ENCODE measurements at regions not wholly inside any gene's neighbourhood (a gene's known extent, or its start where the extent isn't known, plus 50 kb on each side); places are given as distances from the start of the nearest gene placed in this dataset.

GRCh38 chr2:216298719-216299495, 73.4 kb downstream of the MARCHF4 start:
- no peak overlapping the region for H3K27ac Mint-ChIP-seq (ENCODE audit: unreplicated experiment)
- TF ChIP-seq CTCF (IDR thresholded peaks at IDR 0.05; ENCODE audit: partially characterized antibody, unreplicated experiment): no peak
- H3K27me3 Mint-ChIP-seq (ENCODE audit: unreplicated experiment): no peaks in the 10 kb centered on the region
- H3K36me3 Mint-ChIP-seq (ENCODE audit: unreplicated experiment): peaks cover 4% of the 10 kb centered on the region
- peaks cover 2% of the 10 kb centered on the region for H3K9me3 Mint-ChIP-seq (ENCODE audit: unreplicated experiment)
- DNase-seq: no peak
- H3K4me1 Mint-ChIP-seq (ENCODE audit: low read depth, unreplicated experiment): peaks cover 10% of the 10 kb centered on the region
- H3K4me3 Mint-ChIP-seq (ENCODE audit: unreplicated experiment): no peak overlapping the region

- DNase-seq: no peak
- H3K27me3 Mint-ChIP-seq (ENCODE audit: unreplicated experiment): no peaks in the 10 kb centered on the region
- peaks cover 11% of the 10 kb centered on the region for H3K4me1 Mint-ChIP-seq (ENCODE audit: low read depth, unreplicated experiment)
- TF ChIP-seq CTCF (IDR thresholded peaks at IDR 0.05; ENCODE audit: partially characterized antibody, unreplicated experiment): no peak
- peaks cover 4% of the 10 kb centered on the region for H3K36me3 Mint-ChIP-seq (ENCODE audit: unreplicated experiment)
- H3K4me3 Mint-ChIP-seq (ENCODE audit: unreplicated experiment): no peak overlapping the region
- no peaks in the 10 kb centered on the region for H3K9me3 Mint-ChIP-seq (ENCODE audit: unreplicated experiment)
- no peak overlapping the region for H3K27ac Mint-ChIP-seq (ENCODE audit: unreplicated experiment)
These were observed 75.4 kb downstream of the MARCHF4 start for GRCh38 chr2:216296856-216297255.

GRCh38 chr2:216294305-216294704, 78.0 kb downstream of the MARCHF4 start:
- Mint-ChIP-seq H3K9me3 (ENCODE audit: unreplicated experiment) (no peaks in the 10 kb centered on the region), H3K36me3 (ENCODE audit: unreplicated experiment) (no peaks in the 10 kb centered on the region), H3K27me3 (ENCODE audit: unreplicated experiment) (no peaks in the 10 kb centered on the region), H3K4me3 (ENCODE audit: unreplicated experiment) (no peak overlapping the region), H3K4me1 (ENCODE audit: low read depth, unreplicated experiment) (peaks cover 6% of the 10 kb centered on the region), H3K27ac (ENCODE audit: unreplicated experiment) (no peak overlapping the region)
- DNase-seq: no peak
- TF ChIP-seq CTCF (IDR thresholded peaks at IDR 0.05; ENCODE audit: partially characterized antibody, unreplicated experiment): no peak

DNA sequence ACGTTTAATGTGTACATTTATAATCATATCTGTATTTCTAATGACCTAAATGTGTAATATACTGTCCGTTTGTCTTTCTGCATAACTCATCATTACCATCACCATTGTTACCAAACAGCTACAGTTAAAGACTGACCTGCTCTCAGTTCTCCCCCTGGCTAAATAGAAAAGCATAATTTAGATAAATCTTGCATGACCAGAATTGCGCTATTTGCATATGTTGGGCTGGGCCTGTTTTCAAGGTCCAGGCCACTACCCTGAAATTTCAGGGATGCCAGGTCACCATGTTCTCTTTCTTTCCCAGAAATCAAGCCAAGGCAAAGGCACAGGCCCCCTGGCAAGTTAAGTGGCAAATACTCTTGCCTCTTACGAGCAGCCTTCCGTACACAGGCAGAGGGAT, 78.4 kb downstream of the MARCHF4 start:
- Mint-ChIP-seq H3K27me3 (ENCODE audit: unreplicated experiment) (no peaks in the 10 kb centered on the region), H3K4me1 (ENCODE audit: low read depth, unreplicated experiment) (peaks cover 6% of the 10 kb centered on the region), H3K36me3 (ENCODE audit: unreplicated experiment) (no peaks in the 10 kb centered on the region), H3K27ac (ENCODE audit: unreplicated experiment) (no peak overlapping the region), H3K4me3 (ENCODE audit: unreplicated experiment) (no peak overlapping the region), H3K9me3 (ENCODE audit: unreplicated experiment) (no peaks in the 10 kb centered on the region)
- no peak for DNase-seq
- no peak for TF ChIP-seq CTCF (IDR thresholded peaks at IDR 0.05; ENCODE audit: partially characterized antibody, unreplicated experiment)

GRCh38 chr2:216292886-216293301, 79.4 kb downstream of the MARCHF4 start:
- no peak for DNase-seq
- no peak overlapping the region for H3K4me3 Mint-ChIP-seq (ENCODE audit: unreplicated experiment)
- H3K9me3 Mint-ChIP-seq (ENCODE audit: unreplicated experiment): no peaks in the 10 kb centered on the region
- H3K27me3 Mint-ChIP-seq (ENCODE audit: unreplicated experiment): no peaks in the 10 kb centered on the region
- H3K27ac Mint-ChIP-seq (ENCODE audit: unreplicated experiment): no peak overlapping the region
- peaks cover 15% of the 10 kb centered on the region for H3K4me1 Mint-ChIP-seq (ENCODE audit: low read depth, unreplicated experiment)
- no peak for TF ChIP-seq CTCF (IDR thresholded peaks at IDR 0.05; ENCODE audit: partially characterized antibody, unreplicated experiment)
- no peaks in the 10 kb centered on the region for H3K36me3 Mint-ChIP-seq (ENCODE audit: unreplicated experiment)
